WTC11 (cell line): ENCODE measurements at regions not wholly inside any gene's neighbourhood (a gene's known extent, or its start where the extent isn't known, plus 50 kb on each side); places are given as distances from the start of the nearest gene placed in this dataset.

Experiments used
- ATAC-seq: fragments of 200-7000 bp; cut with Tn5 transposase; 2 replicates; pipeline ENCODE4 v1.10.0; 2021; ENCODE audit warnings: mild to moderate bottlenecking, moderate library complexity
- CTCF ChIA-PET: fragments of 300-600 bp; sonication (Branson Sonifier 250); formaldehyde crosslinking; loops from one replicate; lab custom pipeline; 2021; ENCODE audit warnings: antibody characterized with exemption; lab: Charles Lee
- POLR2A ChIA-PET: fragments of 350-600 bp; sonication (Branson Sonifier 250); formaldehyde crosslinking; loops from one replicate; lab custom pipeline; 2021; ENCODE audit warnings: antibody characterized with exemption; lab: Charles Lee
- DNase-seq: peaks from one replicate; pipeline ENCODE4 v3.0.0; 2021; ENCODE audit warnings: low spot score
- H3K27ac Mint-ChIP-seq: 2 replicates; pipeline ENCODE4 v1.8.0; 2021; ENCODE audit warnings: mixed read lengths
- H3K27me3 Mint-ChIP-seq: 2 replicates; pipeline ENCODE4 v1.8.0; 2021; ENCODE audit warnings: low read depth, mild to moderate bottlenecking, moderate library complexity, mixed read lengths
- H3K36me3 Mint-ChIP-seq: 2 replicates; pipeline ENCODE4 v1.8.0; 2021; ENCODE audit warnings: mixed read lengths
- H3K4me1 Mint-ChIP-seq: 2 replicates; pipeline ENCODE4 v1.8.0; 2022; ENCODE audit warnings: mixed read lengths
- H3K4me3 Mint-ChIP-seq: 2 replicates; pipeline ENCODE4 v1.8.0; 2021; ENCODE audit warnings: mild to moderate bottlenecking, moderate library complexity, mixed read lengths
- H3K9me3 Mint-ChIP-seq: 2 replicates; pipeline ENCODE4 v1.8.0; 2021; ENCODE audit warnings: mixed read lengths
- USF2 ChIP-seq: sonication (generic); formaldehyde crosslinking; IDR thresholded peaks from 2 replicates; pipeline ENCODE4 v1.8.1; 2023; ENCODE audit warnings: mild to moderate bottlenecking, missing genetic modification reagents, moderate library complexity
- ZBTB43 ChIP-seq: sonication (generic); formaldehyde crosslinking; IDR thresholded peaks from 2 replicates; pipeline ENCODE4 v1.8.1; 2023; ENCODE audit warnings: mild to moderate bottlenecking, missing genetic modification reagents
- ZNF219 ChIP-seq: sonication (generic); formaldehyde crosslinking; IDR thresholded peaks from 2 replicates; pipeline ENCODE4 v1.8.0; 2023; ENCODE audit warnings: missing genetic modification reagents, mild to moderate bottlenecking, borderline replicate concordance
- ZNF671 ChIP-seq: fragments of 250-450 bp; sonication (Bioruptor Pico); IDR thresholded peaks from 2 replicates; pipeline ENCODE4 v1.8.0; 2021; ENCODE audit warnings: mild to moderate bottlenecking
- TF ChIP-seq, protein P1 (sequence below): sonication (generic); formaldehyde crosslinking; IDR thresholded peaks from 2 replicates; pipeline ENCODE4 v1.8.1; 2022; ENCODE audit warnings: mild to moderate bottlenecking, moderate library complexity, missing genetic modification reagents
- TF ChIP-seq, protein P2 (sequence below): sonication (generic); formaldehyde crosslinking; IDR thresholded peaks from 2 replicates; pipeline ENCODE4 v1.8.1; 2023; ENCODE audit warnings: mild to moderate bottlenecking, missing genetic modification reagents, borderline replicate concordance
- TF ChIP-seq, protein P3 (sequence below): fragments of 250-450 bp; sonication (Bioruptor Pico); IDR thresholded peaks from 2 replicates; pipeline ENCODE4 v1.9.0; 2021; ENCODE audit warnings: mild to moderate bottlenecking, borderline replicate concordance
- TF ChIP-seq, protein P4 (sequence below): sonication (generic); formaldehyde crosslinking; IDR thresholded peaks from 2 replicates; pipeline ENCODE4 v1.8.0; 2022; ENCODE audit warnings: mild to moderate bottlenecking, missing genetic modification reagents

GRCh38 chr5:141780952-141781781 lies 97.0 kb downstream of the PCDH1 start:
- H3K27me3 Mint-ChIP-seq, result no peaks in the 10 kb centered on the region
- H3K27ac Mint-ChIP-seq, result no peak overlapping the region
- CTCF ChIA-PET, result interaction anchor here (0.9 to 4.3 kb wide), 16 partner anchors 20 to 180 kb away, joined by 3 to 28 read pairs (median 6); partner anchors contain the start of gene PCDH1
- no peak for DNase-seq
- H3K4me3 Mint-ChIP-seq, result no peak overlapping the region
- POLR2A ChIA-PET, result no interaction called here
- peaks cover 43% of the 10 kb centered on the region for H3K4me1 Mint-ChIP-seq
- H3K9me3 Mint-ChIP-seq, result peaks cover 3% of the 10 kb centered on the region; the same call in 1 of the 2 replicates
- H3K36me3 Mint-ChIP-seq, result no peaks in the 10 kb centered on the region
- TF ChIP-seq, protein P1, sequence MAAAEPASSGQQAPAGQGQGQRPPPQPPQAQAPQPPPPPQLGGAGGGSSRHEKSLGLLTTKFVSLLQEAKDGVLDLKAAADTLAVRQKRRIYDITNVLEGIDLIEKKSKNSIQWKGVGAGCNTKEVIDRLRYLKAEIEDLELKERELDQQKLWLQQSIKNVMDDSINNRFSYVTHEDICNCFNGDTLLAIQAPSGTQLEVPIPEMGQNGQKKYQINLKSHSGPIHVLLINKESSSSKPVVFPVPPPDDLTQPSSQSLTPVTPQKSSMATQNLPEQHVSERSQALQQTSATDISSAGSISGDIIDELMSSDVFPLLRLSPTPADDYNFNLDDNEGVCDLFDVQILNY, result no peak
- TF ChIP-seq ZBTB43 (CRISPR knock-in tag) (no peak), ZNF671 (no peak), ZNF219 (CRISPR knock-in tag) (no peak), USF2 (CRISPR knock-in tag) (no peak)
- TF ChIP-seq, protein P2, sequence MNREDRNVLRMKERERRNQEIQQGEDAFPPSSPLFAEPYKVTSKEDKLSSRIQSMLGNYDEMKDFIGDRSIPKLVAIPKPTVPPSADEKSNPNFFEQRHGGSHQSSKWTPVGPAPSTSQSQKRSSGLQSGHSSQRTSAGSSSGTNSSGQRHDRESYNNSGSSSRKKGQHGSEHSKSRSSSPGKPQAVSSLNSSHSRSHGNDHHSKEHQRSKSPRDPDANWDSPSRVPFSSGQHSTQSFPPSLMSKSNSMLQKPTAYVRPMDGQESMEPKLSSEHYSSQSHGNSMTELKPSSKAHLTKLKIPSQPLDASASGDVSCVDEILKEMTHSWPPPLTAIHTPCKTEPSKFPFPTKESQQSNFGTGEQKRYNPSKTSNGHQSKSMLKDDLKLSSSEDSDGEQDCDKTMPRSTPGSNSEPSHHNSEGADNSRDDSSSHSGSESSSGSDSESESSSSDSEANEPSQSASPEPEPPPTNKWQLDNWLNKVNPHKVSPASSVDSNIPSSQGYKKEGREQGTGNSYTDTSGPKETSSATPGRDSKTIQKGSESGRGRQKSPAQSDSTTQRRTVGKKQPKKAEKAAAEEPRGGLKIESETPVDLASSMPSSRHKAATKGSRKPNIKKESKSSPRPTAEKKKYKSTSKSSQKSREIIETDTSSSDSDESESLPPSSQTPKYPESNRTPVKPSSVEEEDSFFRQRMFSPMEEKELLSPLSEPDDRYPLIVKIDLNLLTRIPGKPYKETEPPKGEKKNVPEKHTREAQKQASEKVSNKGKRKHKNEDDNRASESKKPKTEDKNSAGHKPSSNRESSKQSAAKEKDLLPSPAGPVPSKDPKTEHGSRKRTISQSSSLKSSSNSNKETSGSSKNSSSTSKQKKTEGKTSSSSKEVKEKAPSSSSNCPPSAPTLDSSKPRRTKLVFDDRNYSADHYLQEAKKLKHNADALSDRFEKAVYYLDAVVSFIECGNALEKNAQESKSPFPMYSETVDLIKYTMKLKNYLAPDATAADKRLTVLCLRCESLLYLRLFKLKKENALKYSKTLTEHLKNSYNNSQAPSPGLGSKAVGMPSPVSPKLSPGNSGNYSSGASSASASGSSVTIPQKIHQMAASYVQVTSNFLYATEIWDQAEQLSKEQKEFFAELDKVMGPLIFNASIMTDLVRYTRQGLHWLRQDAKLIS (CRISPR knock-in tag), result no peak
- TF ChIP-seq, protein P3, sequence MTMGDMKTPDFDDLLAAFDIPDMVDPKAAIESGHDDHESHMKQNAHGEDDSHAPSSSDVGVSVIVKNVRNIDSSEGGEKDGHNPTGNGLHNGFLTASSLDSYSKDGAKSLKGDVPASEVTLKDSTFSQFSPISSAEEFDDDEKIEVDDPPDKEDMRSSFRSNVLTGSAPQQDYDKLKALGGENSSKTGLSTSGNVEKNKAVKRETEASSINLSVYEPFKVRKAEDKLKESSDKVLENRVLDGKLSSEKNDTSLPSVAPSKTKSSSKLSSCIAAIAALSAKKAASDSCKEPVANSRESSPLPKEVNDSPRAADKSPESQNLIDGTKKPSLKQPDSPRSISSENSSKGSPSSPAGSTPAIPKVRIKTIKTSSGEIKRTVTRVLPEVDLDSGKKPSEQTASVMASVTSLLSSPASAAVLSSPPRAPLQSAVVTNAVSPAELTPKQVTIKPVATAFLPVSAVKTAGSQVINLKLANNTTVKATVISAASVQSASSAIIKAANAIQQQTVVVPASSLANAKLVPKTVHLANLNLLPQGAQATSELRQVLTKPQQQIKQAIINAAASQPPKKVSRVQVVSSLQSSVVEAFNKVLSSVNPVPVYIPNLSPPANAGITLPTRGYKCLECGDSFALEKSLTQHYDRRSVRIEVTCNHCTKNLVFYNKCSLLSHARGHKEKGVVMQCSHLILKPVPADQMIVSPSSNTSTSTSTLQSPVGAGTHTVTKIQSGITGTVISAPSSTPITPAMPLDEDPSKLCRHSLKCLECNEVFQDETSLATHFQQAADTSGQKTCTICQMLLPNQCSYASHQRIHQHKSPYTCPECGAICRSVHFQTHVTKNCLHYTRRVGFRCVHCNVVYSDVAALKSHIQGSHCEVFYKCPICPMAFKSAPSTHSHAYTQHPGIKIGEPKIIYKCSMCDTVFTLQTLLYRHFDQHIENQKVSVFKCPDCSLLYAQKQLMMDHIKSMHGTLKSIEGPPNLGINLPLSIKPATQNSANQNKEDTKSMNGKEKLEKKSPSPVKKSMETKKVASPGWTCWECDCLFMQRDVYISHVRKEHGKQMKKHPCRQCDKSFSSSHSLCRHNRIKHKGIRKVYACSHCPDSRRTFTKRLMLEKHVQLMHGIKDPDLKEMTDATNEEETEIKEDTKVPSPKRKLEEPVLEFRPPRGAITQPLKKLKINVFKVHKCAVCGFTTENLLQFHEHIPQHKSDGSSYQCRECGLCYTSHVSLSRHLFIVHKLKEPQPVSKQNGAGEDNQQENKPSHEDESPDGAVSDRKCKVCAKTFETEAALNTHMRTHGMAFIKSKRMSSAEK (CRISPR knock-in tag), result no peak
- TF ChIP-seq, protein P4, sequence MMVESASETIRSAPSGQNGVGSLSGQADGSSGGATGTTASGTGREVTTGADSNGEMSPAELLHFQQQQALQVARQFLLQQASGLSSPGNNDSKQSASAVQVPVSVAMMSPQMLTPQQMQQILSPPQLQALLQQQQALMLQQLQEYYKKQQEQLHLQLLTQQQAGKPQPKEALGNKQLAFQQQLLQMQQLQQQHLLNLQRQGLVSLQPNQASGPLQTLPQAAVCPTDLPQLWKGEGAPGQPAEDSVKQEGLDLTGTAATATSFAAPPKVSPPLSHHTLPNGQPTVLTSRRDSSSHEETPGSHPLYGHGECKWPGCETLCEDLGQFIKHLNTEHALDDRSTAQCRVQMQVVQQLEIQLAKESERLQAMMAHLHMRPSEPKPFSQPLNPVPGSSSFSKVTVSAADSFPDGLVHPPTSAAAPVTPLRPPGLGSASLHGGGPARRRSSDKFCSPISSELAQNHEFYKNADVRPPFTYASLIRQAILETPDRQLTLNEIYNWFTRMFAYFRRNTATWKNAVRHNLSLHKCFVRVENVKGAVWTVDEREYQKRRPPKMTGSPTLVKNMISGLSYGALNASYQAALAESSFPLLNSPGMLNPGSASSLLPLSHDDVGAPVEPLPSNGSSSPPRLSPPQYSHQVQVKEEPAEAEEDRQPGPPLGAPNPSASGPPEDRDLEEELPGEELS (CRISPR knock-in tag), result no peak
- TF ChIP-seq, all 79 proteins: peak for 0
- ATAC-seq, result no peak
